ENCODE measurements at regions not wholly inside any gene's neighbourhood (a gene's known extent, or its start where the extent isn't known, plus 50 kb on each side); places are given as distances from the start of the nearest gene placed in this dataset.

DNA sequence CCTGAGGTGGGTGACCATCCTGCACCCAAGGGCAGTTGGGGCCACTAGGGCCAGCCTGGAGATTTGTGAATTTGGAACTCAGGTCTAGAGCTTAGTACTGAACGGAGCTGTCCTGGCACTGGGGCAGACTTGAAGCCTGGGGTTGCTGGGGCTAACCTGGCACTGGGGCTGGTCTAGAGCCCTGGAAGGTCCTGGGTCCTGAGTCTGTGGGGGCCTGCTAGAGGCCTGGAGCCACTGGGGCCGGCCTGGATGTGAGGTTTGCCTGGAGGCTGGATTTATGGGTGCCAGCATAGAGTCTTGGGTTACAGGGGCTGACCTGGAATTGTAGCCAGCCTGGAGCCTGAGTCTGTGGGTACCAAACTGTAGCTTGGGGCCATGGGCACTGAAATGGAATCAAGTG lies 1216.9 kb downstream of the CDH11 start:
- no peak for DNase-seq
- WGBS, 2 donors, result 89% methylated on average over 2 of the region's 2 CpGs; no CpG with 5 or more reads in 1 of the 2 donors
- no peak for TF ChIP-seq POLR2A (IDR thresholded peaks at IDR 0.05)
- TF ChIP-seq, protein P1, sequence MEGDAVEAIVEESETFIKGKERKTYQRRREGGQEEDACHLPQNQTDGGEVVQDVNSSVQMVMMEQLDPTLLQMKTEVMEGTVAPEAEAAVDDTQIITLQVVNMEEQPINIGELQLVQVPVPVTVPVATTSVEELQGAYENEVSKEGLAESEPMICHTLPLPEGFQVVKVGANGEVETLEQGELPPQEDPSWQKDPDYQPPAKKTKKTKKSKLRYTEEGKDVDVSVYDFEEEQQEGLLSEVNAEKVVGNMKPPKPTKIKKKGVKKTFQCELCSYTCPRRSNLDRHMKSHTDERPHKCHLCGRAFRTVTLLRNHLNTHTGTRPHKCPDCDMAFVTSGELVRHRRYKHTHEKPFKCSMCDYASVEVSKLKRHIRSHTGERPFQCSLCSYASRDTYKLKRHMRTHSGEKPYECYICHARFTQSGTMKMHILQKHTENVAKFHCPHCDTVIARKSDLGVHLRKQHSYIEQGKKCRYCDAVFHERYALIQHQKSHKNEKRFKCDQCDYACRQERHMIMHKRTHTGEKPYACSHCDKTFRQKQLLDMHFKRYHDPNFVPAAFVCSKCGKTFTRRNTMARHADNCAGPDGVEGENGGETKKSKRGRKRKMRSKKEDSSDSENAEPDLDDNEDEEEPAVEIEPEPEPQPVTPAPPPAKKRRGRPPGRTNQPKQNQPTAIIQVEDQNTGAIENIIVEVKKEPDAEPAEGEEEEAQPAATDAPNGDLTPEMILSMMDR (IDR thresholded peaks at IDR 0.05), result no peak
- intact Hi-C loops (cut with DNase I; ENCODE audit: low total_unique reads), result no loop called here
- no peaks in the 10 kb centered on the region for H3K9me3 ChIP-seq
- H3K36me3 ChIP-seq (ENCODE audit: low read depth, missing control alignments), result no peaks in the 10 kb centered on the region
- H3K4me3 ChIP-seq, result no peak overlapping the region
- no peaks in the 10 kb centered on the region for H3K27me3 ChIP-seq
- no peak overlapping the region for H3K27ac ChIP-seq
- H3K4me1 ChIP-seq, result no peaks in the 10 kb centered on the region

DNA sequence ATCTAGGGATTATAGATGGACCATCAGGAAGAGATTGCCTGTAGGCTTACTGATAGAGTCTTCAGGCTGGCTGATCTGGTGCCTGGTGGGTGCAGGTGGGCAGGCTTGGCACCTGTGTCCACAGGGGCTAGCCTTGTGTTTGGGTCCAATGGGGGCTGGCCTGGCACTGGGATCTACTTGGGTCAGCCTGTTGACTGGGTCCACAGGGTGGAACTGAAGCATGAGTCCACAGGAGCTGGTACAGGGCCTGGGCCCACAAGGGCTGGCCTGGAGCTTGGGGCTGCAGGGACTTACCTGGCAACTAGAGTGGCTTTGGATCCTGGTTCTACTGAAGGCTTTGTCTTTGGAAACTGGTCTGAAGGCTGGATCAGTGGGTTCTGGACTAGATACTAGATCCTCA lies 1217.7 kb downstream of the CDH11 start:
- intact Hi-C loops (cut with DNase I; ENCODE audit: low total_unique reads), result no loop called here
- Histone ChIP-seq H3K9me3 (no peaks in the 10 kb centered on the region), H3K4me1 (no peaks in the 10 kb centered on the region), H3K27ac (no peak overlapping the region), H3K27me3 (no peaks in the 10 kb centered on the region), H3K36me3 (ENCODE audit: low read depth, missing control alignments) (no peaks in the 10 kb centered on the region), H3K4me3 (no peak overlapping the region)
- TF ChIP-seq, protein P1 (IDR thresholded peaks at IDR 0.05), result no peak
- no peak for TF ChIP-seq POLR2A (IDR thresholded peaks at IDR 0.05)
- no peak for DNase-seq

DNA sequence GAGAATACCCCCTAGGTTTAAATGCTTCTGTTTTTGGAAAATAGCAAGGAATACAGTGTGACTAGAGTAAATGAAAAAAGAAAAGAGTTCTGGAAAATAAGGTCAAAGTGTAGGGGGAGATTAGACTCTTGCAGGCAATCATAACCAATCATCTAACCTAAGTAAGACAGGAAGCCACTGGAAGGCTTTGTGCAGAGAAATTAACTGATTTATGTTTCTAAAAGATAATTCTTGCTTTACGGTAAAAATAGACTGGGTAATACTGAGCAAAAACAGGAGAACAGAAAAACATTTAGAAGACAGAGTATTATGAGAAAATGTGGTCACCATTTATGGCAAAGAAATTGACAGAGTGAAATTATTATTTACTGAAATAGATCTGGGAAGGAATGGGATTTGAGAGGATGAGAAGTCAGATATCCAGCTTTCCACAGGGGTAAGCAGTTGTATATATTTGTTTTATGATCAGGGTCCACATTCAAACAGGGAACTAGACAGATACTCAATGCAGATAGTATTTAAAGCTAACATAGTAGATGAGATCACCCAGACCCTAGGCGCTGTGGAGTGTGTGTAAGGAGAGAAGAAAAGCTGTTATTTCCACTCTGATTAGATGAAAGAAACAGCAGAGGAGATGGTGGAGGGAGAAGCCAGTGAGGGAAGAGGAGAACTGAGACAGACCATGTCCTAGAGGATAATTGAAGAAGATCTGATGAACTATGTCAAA lies 1225.3 kb downstream of the CDH11 start:
- no peaks in the 10 kb centered on the region for H3K9me3 ChIP-seq
- no peak for DNase-seq
- TF ChIP-seq, protein P1 (IDR thresholded peaks at IDR 0.05), result no peak
- no peak for TF ChIP-seq POLR2A (IDR thresholded peaks at IDR 0.05)
- H3K27me3 ChIP-seq, result no peaks in the 10 kb centered on the region
- H3K4me3 ChIP-seq, result no peak overlapping the region
- no peaks in the 10 kb centered on the region for H3K36me3 ChIP-seq (ENCODE audit: low read depth, missing control alignments)
- 69 to 72% methylated on average over 2 of the region's 2 CpGs for WGBS, 2 donors
- no peaks in the 10 kb centered on the region for H3K4me1 ChIP-seq
- no peak overlapping the region for H3K27ac ChIP-seq
- intact Hi-C loops (cut with DNase I; ENCODE audit: low total_unique reads), result no loop called here

DNA sequence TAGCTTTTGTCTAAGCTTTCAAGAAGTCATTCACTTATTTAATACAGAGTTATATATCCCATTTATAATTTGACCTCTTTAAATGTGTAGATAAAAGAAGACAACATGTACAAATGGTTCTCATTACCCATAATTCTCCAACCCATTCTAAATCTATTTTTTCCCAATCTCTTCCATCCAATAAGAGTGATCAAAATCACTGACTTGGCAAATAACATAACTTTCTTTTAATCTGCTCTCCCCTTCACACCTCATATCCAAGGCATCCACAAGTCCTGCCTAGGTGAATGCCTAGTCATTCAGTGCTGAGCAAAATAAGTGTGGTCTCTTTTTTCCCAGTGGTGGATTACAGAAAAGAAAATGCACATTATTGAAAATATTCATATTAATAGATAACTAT lies 1231.1 kb downstream of the CDH11 start:
- no peaks in the 10 kb centered on the region for H3K4me1 ChIP-seq
- intact Hi-C loops (cut with DNase I; ENCODE audit: low total_unique reads), result no loop called here
- H3K27ac ChIP-seq, result no peak overlapping the region
- no peaks in the 10 kb centered on the region for H3K27me3 ChIP-seq
- H3K4me3 ChIP-seq, result no peak overlapping the region
- TF ChIP-seq, protein P1 (IDR thresholded peaks at IDR 0.05), result no peak
- TF ChIP-seq POLR2A (IDR thresholded peaks at IDR 0.05), result no peak
- H3K36me3 ChIP-seq (ENCODE audit: low read depth, missing control alignments), result no peaks in the 10 kb centered on the region
- H3K9me3 ChIP-seq, result no peaks in the 10 kb centered on the region
- DNase-seq, result no peak

DNA sequence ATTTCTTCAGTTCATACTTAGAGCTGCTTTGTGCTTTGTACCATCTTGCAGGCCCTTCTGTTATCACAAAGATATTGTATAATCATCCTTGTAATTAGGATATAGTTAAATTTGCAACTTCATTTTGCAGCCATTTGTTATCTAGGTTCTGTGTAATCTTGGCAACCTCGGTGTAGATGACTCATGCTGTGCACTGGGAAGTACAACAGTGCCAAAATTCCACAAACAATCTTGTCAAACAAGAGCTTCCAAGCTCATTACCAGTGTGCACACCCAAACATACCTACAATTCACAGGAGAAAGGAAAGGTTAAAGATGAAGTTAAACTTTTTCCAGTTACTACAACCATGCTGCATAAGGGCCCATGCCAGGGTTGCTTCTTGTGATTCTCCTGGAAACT lies 1231.8 kb downstream of the CDH11 start:
- WGBS, 2 donors, result 29 to 33% methylated on average over 1 of the region's 1 CpG
- H3K27me3 ChIP-seq, result no peaks in the 10 kb centered on the region
- no peaks in the 10 kb centered on the region for H3K9me3 ChIP-seq
- TF ChIP-seq, protein P1 (IDR thresholded peaks at IDR 0.05), result no peak
- TF ChIP-seq POLR2A (IDR thresholded peaks at IDR 0.05), result no peak
- DNase-seq, result peak; percentile 49
- H3K36me3 ChIP-seq (ENCODE audit: low read depth, missing control alignments), result no peaks in the 10 kb centered on the region
- intact Hi-C loops (cut with DNase I; ENCODE audit: low total_unique reads), result no loop called here
- no peak overlapping the region for H3K4me3 ChIP-seq
- no peaks in the 10 kb centered on the region for H3K4me1 ChIP-seq
- H3K27ac ChIP-seq, result no peak overlapping the region

Measured in testis (tissue), 2 donors.